HPDE6-E6E7 (cell line): ENCODE measurements at regions not wholly inside any gene's neighbourhood (a gene's known extent, or its start where the extent isn't known, plus 50 kb on each side); places are given as distances from the start of the nearest gene placed in this dataset.

Experiments
- DNase-seq: peaks from one replicate; pipeline ENCODE4 v3.0.0; 2011; ENCODE audit warnings: missing footprints; ENCODE audit errors: extremely low spot score

DNA sequence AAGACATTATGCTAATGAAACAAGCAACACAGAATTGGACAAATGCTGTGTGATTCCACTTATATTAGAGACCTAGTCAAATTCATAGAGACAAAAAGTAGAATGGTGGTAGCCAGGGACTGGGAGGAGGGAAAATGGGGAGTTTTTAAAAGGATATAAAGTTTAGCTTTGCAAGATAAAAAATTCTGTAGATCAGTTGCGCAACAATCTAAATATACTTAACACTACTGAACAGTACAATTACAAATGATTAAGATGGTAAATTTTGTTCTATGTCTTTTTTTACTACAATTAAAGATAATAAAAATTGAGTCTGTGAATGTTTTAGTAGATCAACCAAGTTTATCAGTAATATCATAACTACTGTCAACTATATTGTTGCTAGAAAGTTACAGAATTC lies 340.1 kb upstream of the PDZRN3 start:
- no peak for DNase-seq

GRCh38 chr3:73955494-73956070 lies 330.8 kb upstream of the PDZRN3 start:
- DNase-seq: no peak

- DNase-seq: no peak
Observed at GRCh38 chr3:73954506-73954905, 329.8 kb upstream of the PDZRN3 start.

- no peak for DNase-seq
Observed at GRCh38 chr3:73952781-73953180, 328.0 kb upstream of the PDZRN3 start.

GRCh38 chr3:73950865-73951558 lies 326.3 kb upstream of the PDZRN3 start:
- no peak for DNase-seq

- DNase-seq: no peak
Observed at GRCh38 chr3:73945541-73945940, 320.8 kb upstream of the PDZRN3 start.

- no peak for DNase-seq
Observed at GRCh38 chr3:73939985-73940384, 315.2 kb upstream of the PDZRN3 start.

DNA sequence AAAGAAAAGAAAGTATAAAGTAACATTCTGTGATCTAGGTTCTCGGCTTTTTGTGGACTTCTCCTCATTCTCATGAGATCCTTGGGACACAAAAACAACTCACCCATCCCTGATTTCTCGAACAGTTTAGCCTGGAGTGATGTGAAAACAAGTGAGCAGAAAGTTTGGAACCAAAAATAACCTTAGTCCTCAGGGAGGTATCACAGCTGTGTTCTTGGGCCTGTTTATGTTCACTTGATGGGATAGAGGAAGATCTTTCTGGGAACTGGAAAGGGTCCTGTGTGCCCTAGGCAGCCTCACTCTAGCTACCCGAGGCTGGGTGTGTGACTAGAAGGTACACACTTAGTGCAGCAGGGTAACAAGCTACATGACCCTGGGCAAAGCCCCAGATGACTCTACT lies 308.8 kb upstream of the PDZRN3 start:
- no peak for DNase-seq

DNA sequence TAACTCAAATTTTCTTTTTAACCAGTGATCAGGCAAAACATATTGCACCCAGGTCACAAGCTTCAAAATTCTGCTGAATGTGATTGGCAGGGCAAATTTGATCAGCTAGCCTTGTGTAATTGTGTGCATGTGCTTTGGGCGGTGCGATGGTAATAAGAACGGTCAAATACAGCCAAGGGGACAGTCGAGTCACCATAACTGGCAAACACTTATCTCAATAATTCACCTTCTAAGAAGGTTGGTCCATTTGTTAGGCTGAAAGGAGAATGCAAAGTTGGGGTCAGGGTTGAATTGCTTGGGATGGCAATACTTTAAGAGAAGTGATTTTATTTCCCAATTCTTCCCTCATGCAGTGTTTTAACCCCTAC lies 302.4 kb upstream of the PDZRN3 start:
- DNase-seq: no peak

DNA sequence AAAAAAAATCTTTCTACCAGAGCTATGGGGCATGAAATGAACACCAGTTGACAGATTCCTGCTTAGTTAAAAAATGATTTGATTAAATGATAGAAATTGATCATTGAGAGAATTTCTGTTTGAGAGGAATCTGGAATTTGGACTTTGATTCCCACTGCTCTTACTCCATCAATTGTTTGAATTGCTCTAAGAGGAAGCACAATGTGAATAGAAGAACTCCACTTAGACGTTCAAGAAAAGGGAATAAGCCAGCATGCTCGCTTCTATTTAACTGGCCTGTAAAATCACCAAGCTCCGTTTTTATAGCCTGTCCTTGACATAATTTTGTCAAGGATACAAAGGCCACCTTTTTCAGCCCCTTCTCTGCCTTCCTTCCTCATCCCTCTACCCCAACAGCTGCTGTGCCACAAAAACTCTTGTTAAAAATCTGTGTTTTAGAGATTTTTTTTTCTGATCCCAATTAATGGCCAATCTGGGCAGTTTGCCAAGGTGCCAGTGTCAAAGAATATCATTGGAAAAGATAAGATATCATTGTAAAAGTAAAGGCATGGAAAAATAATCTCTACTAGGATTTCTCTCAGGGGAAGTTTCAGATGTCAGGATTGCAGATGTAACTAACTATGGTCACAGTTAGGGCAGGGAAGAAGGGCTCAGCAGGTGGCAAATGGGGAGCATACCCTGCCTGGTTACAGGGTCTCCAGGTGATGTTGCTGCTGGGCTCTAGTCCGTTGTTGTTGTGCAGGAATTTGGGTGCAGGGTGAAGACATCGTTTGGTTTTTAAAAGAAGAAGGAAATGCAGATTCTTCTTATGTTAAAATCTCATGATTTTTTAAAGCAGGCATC lies 301.8 kb upstream of the PDZRN3 start:
- DNase-seq: no peak

DNA sequence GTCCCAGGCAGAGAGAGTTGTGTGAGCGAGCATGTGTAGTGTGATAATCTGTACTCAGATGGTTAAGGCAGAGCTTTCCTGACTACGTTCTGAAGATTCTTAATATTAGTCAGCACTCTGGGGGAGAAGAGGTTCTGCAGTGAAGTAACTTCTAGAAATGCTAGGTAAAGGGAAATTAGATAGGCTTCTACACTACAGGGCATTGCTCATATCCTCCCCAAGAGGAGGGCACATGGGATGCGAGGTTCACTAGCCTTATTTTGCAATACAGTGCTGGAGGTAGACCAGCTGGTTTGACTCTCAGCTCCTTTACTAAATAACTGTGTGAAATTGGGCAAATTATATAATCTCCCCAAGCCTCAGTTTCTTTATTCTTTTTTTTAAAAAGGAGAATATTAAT lies 300.3 kb upstream of the PDZRN3 start:
- no peak for DNase-seq

DNA sequence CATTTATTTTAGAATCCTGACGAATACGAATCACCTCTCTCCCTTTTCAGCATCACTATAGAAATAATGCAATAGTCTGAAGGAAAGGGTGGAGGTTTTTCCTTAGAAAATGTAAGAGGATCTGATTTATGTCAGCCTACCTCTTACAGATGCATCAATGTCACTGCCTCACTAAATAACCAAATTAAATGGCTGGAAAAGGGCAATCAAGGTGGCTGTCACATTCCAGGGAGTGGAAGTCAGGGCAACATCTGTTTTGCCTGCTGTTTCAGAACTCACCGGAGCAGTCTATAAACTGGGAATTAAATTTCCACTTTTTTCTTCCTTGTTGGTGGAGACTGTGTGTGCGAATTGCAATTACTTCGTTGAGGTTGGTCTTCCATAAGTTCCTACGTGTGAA lies 299.3 kb upstream of the PDZRN3 start:
- no peak for DNase-seq

GRCh38 chr3:73917643-73918042 lies 292.9 kb upstream of the PDZRN3 start:
- no peak for DNase-seq

- DNase-seq: no peak
Observed at GRCh38 chr3:73915886-73916285, 291.1 kb upstream of the PDZRN3 start.

DNA sequence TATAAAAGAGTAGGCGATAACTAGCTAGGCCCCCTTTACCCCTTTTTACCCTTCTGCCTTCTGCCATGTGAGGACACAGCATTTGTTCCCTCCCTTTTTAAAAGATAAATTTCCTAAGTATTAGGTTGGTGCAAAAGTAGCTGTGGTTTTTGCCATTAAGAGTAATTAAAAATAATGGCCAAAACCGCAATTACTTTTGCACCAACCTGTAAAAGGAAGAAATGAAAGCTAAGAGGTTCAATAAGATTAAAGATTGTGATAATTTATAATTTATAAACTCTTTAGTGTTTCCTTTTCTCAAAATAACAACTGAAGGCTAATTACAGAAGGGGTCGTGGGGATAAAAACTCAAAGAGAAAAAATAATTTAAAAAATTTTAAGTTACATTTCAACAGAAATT lies 283.5 kb upstream of the PDZRN3 start:
- no peak for DNase-seq

- no peak for DNase-seq
Observed at GRCh38 chr3:73901686-73902085, 276.9 kb upstream of the PDZRN3 start.

DNA sequence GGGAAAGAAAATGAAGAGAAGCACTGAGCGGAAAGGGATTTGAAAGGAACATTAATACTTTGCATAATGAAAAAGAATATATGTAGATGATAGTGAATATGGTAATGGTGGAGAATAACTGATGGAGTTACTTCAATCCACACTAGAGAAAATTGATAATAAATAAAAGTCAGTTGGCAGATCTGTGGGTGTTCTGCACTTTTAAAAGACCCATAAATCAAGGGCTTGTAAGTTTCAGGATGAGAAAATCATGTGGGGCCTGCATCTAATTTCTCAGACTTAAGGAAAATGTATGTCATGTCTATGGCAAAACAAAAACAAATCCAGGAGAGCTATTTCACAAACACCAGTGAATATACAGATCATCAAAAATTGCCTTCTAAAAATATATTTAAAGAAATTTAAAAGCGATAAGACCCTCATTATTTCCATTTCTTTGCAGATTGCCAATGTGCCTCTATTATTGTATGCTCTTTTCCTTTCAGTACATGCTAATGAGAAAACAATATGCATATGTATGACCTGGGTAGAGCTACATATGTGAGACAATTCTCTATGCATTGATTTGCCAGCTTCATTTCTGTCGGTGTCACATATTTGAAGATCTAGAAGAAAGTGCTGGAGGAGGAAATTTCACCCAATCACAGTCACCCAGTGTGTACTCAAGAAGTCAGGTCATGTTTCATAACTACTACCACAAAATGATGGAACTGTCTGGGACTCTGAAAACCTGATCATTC lies 269.9 kb upstream of the PDZRN3 start:
- DNase-seq: no peak

- DNase-seq: no peak
Observed at GRCh38 chr3:73893089-73893488, 268.3 kb upstream of the PDZRN3 start.

DNA sequence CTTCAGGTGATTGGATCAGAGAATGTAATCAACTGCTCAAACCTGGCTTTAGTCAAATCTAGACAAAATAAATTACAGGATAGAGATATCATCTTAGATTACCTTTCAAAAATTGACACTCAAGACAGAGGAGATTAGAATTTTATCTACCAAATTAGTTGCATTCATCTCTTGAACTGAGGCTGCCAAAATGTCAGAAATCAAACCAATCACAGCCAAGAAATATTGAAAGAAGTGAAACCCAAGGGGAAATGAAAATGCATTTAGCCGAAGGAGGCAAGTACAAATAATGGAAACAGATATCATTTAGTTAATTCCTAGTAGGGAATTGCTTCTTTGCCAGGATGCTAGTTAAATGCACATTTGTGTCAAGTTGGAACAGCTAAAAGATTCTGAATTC lies 261.1 kb upstream of the PDZRN3 start:
- no peak for DNase-seq

DNA sequence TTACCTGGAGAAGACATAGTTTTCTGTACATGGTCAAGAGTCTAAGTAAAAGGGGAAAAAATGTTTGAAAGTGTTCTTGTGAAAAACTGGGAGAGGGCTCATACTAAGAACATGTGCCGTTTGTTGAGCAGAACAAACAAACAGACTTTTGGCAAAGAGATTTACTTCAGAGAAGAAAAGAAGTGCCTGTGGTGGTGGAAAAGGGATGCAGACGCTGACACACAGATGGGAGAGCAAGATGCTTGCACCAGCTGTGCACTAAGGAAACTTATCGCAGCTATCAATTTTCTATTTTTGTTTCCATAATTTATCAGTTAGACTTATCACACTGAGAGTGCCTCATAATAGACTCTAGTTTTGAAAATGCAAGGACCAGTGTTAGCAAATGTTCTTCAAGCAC lies 259.6 kb upstream of the PDZRN3 start:
- no peak for DNase-seq

- DNase-seq: no peak
Observed at GRCh38 chr3:73883497-73883896, 258.8 kb upstream of the PDZRN3 start.

DNA sequence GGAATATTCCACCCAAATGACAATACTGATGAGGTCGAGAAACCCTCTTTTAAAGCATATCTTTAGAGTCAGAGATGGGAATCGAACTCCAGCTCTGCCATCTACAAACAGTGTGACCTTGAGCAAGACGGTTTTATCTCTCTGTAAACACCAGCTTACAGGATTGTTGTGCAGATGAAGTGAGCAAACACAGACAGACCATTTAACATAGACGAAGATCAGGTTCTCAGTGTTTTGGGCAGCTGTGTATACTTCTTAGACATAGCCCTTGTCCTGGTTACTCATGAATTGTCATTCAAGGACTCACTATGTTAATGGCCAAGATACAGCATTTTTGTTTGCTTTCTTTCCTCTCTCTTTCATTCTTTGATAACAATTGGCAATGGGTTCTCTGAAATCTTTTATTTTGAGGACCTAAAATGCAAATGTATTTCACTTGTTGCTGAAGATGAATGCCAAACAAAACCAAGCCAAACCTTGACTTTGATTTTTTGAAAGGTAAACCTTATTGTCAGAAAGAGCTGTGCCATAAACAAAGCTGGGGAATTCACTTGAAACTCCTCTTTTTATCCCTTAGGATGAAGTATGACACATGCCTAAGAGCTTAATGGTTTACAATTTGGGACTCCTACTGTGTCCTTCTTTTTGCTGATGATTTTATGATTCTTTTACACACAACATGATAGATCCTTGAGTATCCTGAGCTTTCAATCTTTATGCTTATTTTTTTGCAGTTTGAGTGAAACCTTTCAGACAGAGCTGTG lies 250.0 kb upstream of the PDZRN3 start:
- no peak for DNase-seq
